ENCODE measurements at regions not wholly inside any gene's neighbourhood (a gene's known extent, or its start where the extent isn't known, plus 50 kb on each side); places are given as distances from the start of the nearest gene placed in this dataset.

GRCh38 chr19:13613447-13613846 lies 107.2 kb upstream of the CACNA1A start:
- H3K27ac ChIP-seq = no peak overlapping the region
- no peak overlapping the region for H3K4me3 ChIP-seq

- no peak overlapping the region for H3K4me3 ChIP-seq
These were observed 105.3 kb upstream of the CACNA1A start for GRCh38 chr19:13611596-13611995.

GRCh38 chr19:13610039-13610691 lies 103.9 kb upstream of the CACNA1A start:
- no peak overlapping the region for H3K27ac ChIP-seq
- H3K4me3 ChIP-seq = no peak overlapping the region

More at GRCh38 chr19:13611596-13611995, 105.3 kb upstream of the CACNA1A start:
- no peak overlapping the region for H3K27ac ChIP-seq

GRCh38 chr19:13606156-13606555 lies 99.9 kb upstream of the CACNA1A start:
- Histone ChIP-seq H3K27ac (no peak overlapping the region), H3K4me3 (no peak overlapping the region)

- H3K27ac ChIP-seq = no peak overlapping the region
- no peak overlapping the region for H3K4me3 ChIP-seq
These were observed 98.8 kb upstream of the CACNA1A start for GRCh38 chr19:13604902-13605586.

GRCh38 chr19:13600802-13601201 lies 94.5 kb upstream of the CACNA1A start:
- Histone ChIP-seq H3K27ac (no peak overlapping the region), H3K4me3 (no peak overlapping the region)

- Histone ChIP-seq H3K4me3 (no peak overlapping the region), H3K27ac (no peak overlapping the region)
These were observed 93.8 kb upstream of the CACNA1A start for GRCh38 chr19:13600091-13600490.

GRCh38 chr19:13599681-13600080 lies 93.4 kb upstream of the CACNA1A start:
- Histone ChIP-seq H3K27ac (no peak overlapping the region), H3K4me3 (no peak overlapping the region)

- Histone ChIP-seq H3K4me3 (no peak overlapping the region), H3K27ac (no peak overlapping the region)
These were observed 91.8 kb upstream of the CACNA1A start for GRCh38 chr19:13598098-13598497.

- Histone ChIP-seq H3K4me3 (no peak overlapping the region), H3K27ac (no peak overlapping the region)
These were observed 91.4 kb upstream of the CACNA1A start for GRCh38 chr19:13597640-13598039.

- Histone ChIP-seq H3K4me3 (no peak overlapping the region), H3K27ac (no peak overlapping the region)
These were observed 82.9 kb upstream of the CACNA1A start for GRCh38 chr19:13588957-13589833.

GRCh38 chr19:13585512-13585911 lies 79.2 kb upstream of the CACNA1A start:
- no peak overlapping the region for H3K4me3 ChIP-seq
- H3K27ac ChIP-seq = no peak overlapping the region

GRCh38 chr19:13583753-13584152 lies 77.5 kb upstream of the CACNA1A start:
- no peak overlapping the region for H3K4me3 ChIP-seq
- H3K27ac ChIP-seq = no peak overlapping the region

GRCh38 chr19:13583114-13583513 lies 76.8 kb upstream of the CACNA1A start:
- H3K4me3 ChIP-seq = no peak overlapping the region
- H3K27ac ChIP-seq = no peak overlapping the region

- Histone ChIP-seq H3K27ac (no peak overlapping the region), H3K4me3 (no peak overlapping the region)
These were observed 75.3 kb upstream of the CACNA1A start for GRCh38 chr19:13581576-13581975.

- Histone ChIP-seq H3K4me3 (no peak overlapping the region), H3K27ac (no peak overlapping the region)
These were observed 73.2 kb upstream of the CACNA1A start for GRCh38 chr19:13579388-13580060.

GRCh38 chr19:13576726-13577125 lies 70.4 kb upstream of the CACNA1A start:
- no peak overlapping the region for H3K4me3 ChIP-seq

GRCh38 chr19:13574933-13575332 lies 68.7 kb upstream of the CACNA1A start:
- no peak overlapping the region for H3K27ac ChIP-seq
- H3K4me3 ChIP-seq = no peak overlapping the region

More at GRCh38 chr19:13576726-13577125, 70.4 kb upstream of the CACNA1A start:
- H3K27ac ChIP-seq = no peak overlapping the region

GRCh38 chr19:13573056-13573667 lies 66.9 kb upstream of the CACNA1A start:
- H3K27ac ChIP-seq = no peak overlapping the region
- no peak overlapping the region for H3K4me3 ChIP-seq

GRCh38 chr19:13561461-13561860 lies 55.2 kb upstream of the CACNA1A start:
- no peak overlapping the region for H3K27ac ChIP-seq
- no peak overlapping the region for H3K4me3 ChIP-seq
